Peyer's patch (tissue), 4 donors: ENCODE measurements at regions not wholly inside any gene's neighbourhood (a gene's known extent, or its start where the extent isn't known, plus 50 kb on each side); places are given as distances from the start of the nearest gene placed in this dataset.

ENCODE experiments used
- CTCF ChIP-seq, 6 experiments: fragments of 450-650 bp in 4 of 6; fragments of 200-600 bp in 2 of 6; sonication (generic) in 1 of 6; IDR thresholded peaks; one replicate each; pipeline ENCODE4 v1.5.1; 2017 to 2019; ENCODE audit warnings: antibody characterized with exemption in 6 of 6, mild to moderate bottlenecking in 3 of 6, moderate library complexity in 1 of 6
- POLR2A ChIP-seq, 2 donors: fragments of 450-650 bp; IDR thresholded peaks; one replicate each; pipeline ENCODE4 v1.5.1; 2017; ENCODE audit warnings: antibody characterized with exemption in 2 of 2, mild to moderate bottlenecking in 2 of 2, moderate library complexity in 2 of 2

DNA sequence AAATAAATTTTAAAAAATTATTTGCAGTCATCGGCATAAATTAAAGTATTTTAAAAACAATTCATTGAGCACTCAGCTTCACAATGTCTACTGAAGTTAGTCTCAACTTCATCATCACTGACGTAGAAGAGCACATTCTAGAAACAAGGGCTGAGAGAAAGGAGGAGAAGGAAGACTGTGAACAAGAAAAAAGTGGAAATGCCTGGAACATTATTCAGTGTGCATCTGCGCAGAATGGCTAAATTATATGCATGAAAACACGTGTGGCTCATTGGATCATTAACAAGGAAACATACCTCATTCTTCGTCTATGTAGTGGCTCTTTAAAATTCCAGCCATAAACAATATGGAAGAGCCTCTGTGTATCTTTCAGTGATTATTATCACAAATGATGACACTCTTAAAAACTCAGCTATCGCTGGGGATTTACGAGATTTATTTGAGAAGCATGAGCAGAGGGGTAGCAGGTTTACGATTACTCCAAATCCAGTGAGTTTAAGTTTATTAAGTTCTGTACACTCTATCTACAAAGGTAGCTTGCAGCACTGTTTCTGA, 404.2 kb upstream of the CDIN1 start:
- TF ChIP-seq CTCF (IDR thresholded peaks at IDR 0.05) = no peak
- TF ChIP-seq POLR2A (IDR thresholded peaks at IDR 0.05) = no peak
